H9 (cell line): ENCODE measurements at regions not wholly inside any gene's neighbourhood (a gene's known extent, or its start where the extent isn't known, plus 50 kb on each side); places are given as distances from the start of the nearest gene placed in this dataset.

Experiments used
- DNase-seq: peaks from one replicate; pipeline ENCODE4 v3.0.0-alpha.2; 2017
- H2AFZ ChIP-seq: one replicate; pipeline ENCODE4 v1.6.1; 2013; ENCODE audit warnings: mild to moderate bottlenecking, low read length, control low read depth, moderate library complexity
- H2AK5ac ChIP-seq: 2 replicates; pipeline ENCODE4 v1.6.1; 2013; ENCODE audit warnings: low read length, control low read depth, mixed read lengths; ENCODE audit not compliant: insufficient read length
- H2BK120ac ChIP-seq: one replicate; pipeline ENCODE4 v1.6.1; 2013; ENCODE audit warnings: low read depth, mild to moderate bottlenecking, low read length, control low read depth, inconsistent platforms; ENCODE audit not compliant: poor library complexity, severe bottlenecking
- H2BK12ac ChIP-seq: 2 replicates; pipeline ENCODE4 v1.6.1; 2013; ENCODE audit warnings: low read length, control low read depth, mixed read lengths, low read depth; ENCODE audit not compliant: insufficient read length
- H2BK15ac ChIP-seq: 2 replicates; pipeline ENCODE4 v1.6.1; 2013; ENCODE audit warnings: low read depth, low read length, control low read depth
- H2BK20ac ChIP-seq: one replicate; pipeline ENCODE4 v1.6.1; 2013; ENCODE audit warnings: low read depth, mild to moderate bottlenecking, low read length, control low read depth, inconsistent platforms; ENCODE audit not compliant: poor library complexity, severe bottlenecking
- H2BK5ac ChIP-seq: 2 replicates; pipeline ENCODE4 v1.6.1; 2013; ENCODE audit warnings: low read length, control low read depth, mixed read lengths; ENCODE audit not compliant: insufficient read length
- H3K14ac ChIP-seq: 2 replicates; pipeline ENCODE4 v1.6.1; 2013; ENCODE audit warnings: low read length, control low read depth; ENCODE audit not compliant: insufficient read depth
- H3K18ac ChIP-seq: 2 replicates; pipeline ENCODE4 v1.6.1; 2013; ENCODE audit warnings: low read depth, mild to moderate bottlenecking, mixed read lengths, low read length, control low read depth; ENCODE audit not compliant: insufficient read length
- H3K23ac ChIP-seq: 2 replicates; pipeline ENCODE4 v1.6.1; 2013; ENCODE audit warnings: low read length, control low read depth, mixed read lengths, low read depth; ENCODE audit not compliant: insufficient read length
- H3K23me2 ChIP-seq: 2 replicates; pipeline ENCODE4 v1.6.1; 2013; ENCODE audit warnings: low read depth, mild to moderate bottlenecking, mixed read lengths, low read length, control low read depth; ENCODE audit not compliant: insufficient read length, poor library complexity, severe bottlenecking
- H3K27ac ChIP-seq: 2 replicates; pipeline ENCODE4 v1.5.1; 2013; ENCODE audit warnings: low read length, control low read depth, mixed read lengths, low read depth; ENCODE audit not compliant: insufficient read length
- H3K27me3 ChIP-seq: 2 replicates; pipeline ENCODE4 v1.6.1; 2013; ENCODE audit warnings: low read length, control low read depth, inconsistent platforms; ENCODE audit not compliant: insufficient read depth
- H3K4ac ChIP-seq: 2 replicates; pipeline ENCODE4 v1.6.1; 2013; ENCODE audit warnings: low read depth, mild to moderate bottlenecking, control low read depth, inconsistent platforms, low read length, moderate library complexity
- H3K4me1 ChIP-seq: 2 replicates; pipeline ENCODE4 v1.6.1; 2013; ENCODE audit warnings: low read length, control low read depth, inconsistent platforms; ENCODE audit not compliant: insufficient read depth
- H3K4me2 ChIP-seq: 2 replicates; pipeline ENCODE4 v1.6.1; 2013; ENCODE audit warnings: low read length, control low read depth, mixed read lengths; ENCODE audit not compliant: insufficient read length, insufficient read depth
- H3K56ac ChIP-seq: 2 replicates; pipeline ENCODE4 v1.6.1; 2013; ENCODE audit warnings: low read depth, mild to moderate bottlenecking, mixed read lengths, low read length, control low read depth; ENCODE audit not compliant: insufficient read length
- H3K79me1 ChIP-seq: 2 replicates; pipeline ENCODE4 v1.6.1; 2013; ENCODE audit warnings: low read depth, mild to moderate bottlenecking, moderate library complexity, low read length, control low read depth, inconsistent platforms; ENCODE audit not compliant: insufficient read depth, poor library complexity, severe bottlenecking
- H3K79me2 ChIP-seq: 2 replicates; pipeline ENCODE4 v1.6.1; 2013; ENCODE audit warnings: low read length, control low read depth, inconsistent platforms; ENCODE audit not compliant: insufficient read depth
- H3K9ac ChIP-seq: 2 replicates; pipeline ENCODE4 v1.6.1; 2013; ENCODE audit warnings: low read length, control low read depth, mixed read lengths; ENCODE audit not compliant: insufficient read length; ENCODE audit errors: extremely low read depth
- H3K9me3 ChIP-seq: one replicate; pipeline ENCODE4 v1.6.1; 2013; ENCODE audit warnings: low read depth, low read length, inconsistent platforms; ENCODE audit not compliant: control insufficient read depth
- H3T11ph ChIP-seq: one replicate; pipeline ENCODE4 v1.6.1; 2013; ENCODE audit warnings: mild to moderate bottlenecking, low read length, control low read depth, inconsistent platforms
- H4K20me1 ChIP-seq: one replicate; pipeline ENCODE4 v1.6.1; 2013; ENCODE audit not compliant: control insufficient read depth, insufficient read length, insufficient read depth
- H4K5ac ChIP-seq: 2 replicates; pipeline ENCODE4 v1.6.1; 2013; ENCODE audit warnings: low read depth, mild to moderate bottlenecking, mixed read lengths, low read length, control low read depth; ENCODE audit not compliant: insufficient read length
- H4K8ac ChIP-seq: replicated peaks from 2 replicates; pipeline ENCODE4 v1.6.1; 2013; ENCODE audit warnings: low read length, control low read depth, mixed read lengths, low read depth; ENCODE audit not compliant: insufficient read length
- H4K91ac ChIP-seq: 2 replicates; pipeline ENCODE4 v1.6.1; 2013; ENCODE audit warnings: low read depth, mild to moderate bottlenecking, moderate library complexity, mixed read lengths, low read length, control low read depth; ENCODE audit not compliant: insufficient read length
- H3K27ac Mint-ChIP-seq, 3 experiments: 2 replicates in 2 of 3; 3 replicates in 1 of 3; pipeline ENCODE4 v1.8.0; 2020 to 2021; ENCODE audit warnings: mixed read lengths in 3 of 3, mild to moderate bottlenecking in 1 of 3, moderate library complexity in 1 of 3
- H3K27me3 Mint-ChIP-seq: 2 replicates; pipeline ENCODE4 v1.8.0; 2021; ENCODE audit warnings: low read depth, mild to moderate bottlenecking, moderate library complexity, mixed read lengths
- H3K36me3 Mint-ChIP-seq, 3 experiments: 2 replicates in 2 of 3; 3 replicates in 1 of 3; pipeline ENCODE4 v1.8.0; 2020 to 2021; ENCODE audit warnings: low read depth in 3 of 3, mixed read lengths in 3 of 3; ENCODE audit not compliant: insufficient read depth in 1 of 3
- H3K4me1 Mint-ChIP-seq, 2 experiments: 2 replicates each; pipeline ENCODE4 v1.8.0; 2020; ENCODE audit warnings: mixed read lengths in 2 of 2
- H3K4me3 Mint-ChIP-seq, 2 experiments: 2 replicates in 1 of 2; 3 replicates in 1 of 2; pipeline ENCODE4 v1.8.0; 2020 to 2021; ENCODE audit warnings: mild to moderate bottlenecking in 2 of 2, mixed read lengths in 2 of 2, moderate library complexity in 1 of 2
- H3K9me3 Mint-ChIP-seq, 2 experiments: 2 replicates in 1 of 2; 3 replicates in 1 of 2; pipeline ENCODE4 v1.8.0; 2020; ENCODE audit warnings: mild to moderate bottlenecking in 2 of 2, mixed read lengths in 2 of 2, moderate library complexity in 1 of 2
- CTCF ChIP-seq: fragments of 200-600 bp; sonication (generic); conservative IDR thresholded peaks from 3 replicates; pipeline ENCODE4 v1.8.0; 2021; ENCODE audit warnings: antibody characterized with exemption, mild to moderate bottlenecking
- WGBS: extraction: QIAGEN DNeasy Blood & Tissue Kit; methylation state at CpG from one replicate; pipeline ENCODE4 v1.1.7; 2013; ENCODE audit warnings: missing lambda C conversion rate, low lambda C conversion rate, mixed read lengths; ENCODE audit not compliant: insufficient read length; ENCODE audit errors: extremely low coverage; 5-methylcytosine and 5-hydroxymethylcytosine counted together

DNA sequence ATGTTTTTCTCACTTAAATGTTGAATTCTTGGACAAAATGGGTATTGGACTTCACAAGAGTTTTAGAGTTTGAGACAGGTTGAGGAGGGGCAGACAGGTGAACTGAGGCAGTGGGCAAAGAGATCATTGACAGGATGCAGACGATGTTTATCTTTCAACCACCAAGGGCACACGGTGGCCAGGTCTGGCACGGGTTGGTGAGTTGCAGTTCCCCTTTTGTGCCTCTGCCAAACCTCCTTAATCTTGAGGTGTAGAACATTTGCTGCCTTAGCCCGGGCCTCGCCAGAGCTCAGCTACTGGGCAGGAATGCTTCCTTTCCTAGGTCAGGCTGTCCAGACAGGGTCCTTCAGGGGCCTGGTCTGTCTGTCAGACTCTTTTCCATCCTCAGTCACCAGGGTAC is 567.4 kb upstream of the SOX9 start:
- Histone ChIP-seq H3K79me2 (no peaks in the 10 kb centered on the region), H3K23ac (no peak overlapping the region), H3K56ac (no peak overlapping the region), H3K18ac (no peak overlapping the region), H2AK5ac (no peak overlapping the region), H3K79me1 (no peaks in the 10 kb centered on the region), H3K27me3 (no peaks in the 10 kb centered on the region), H4K20me1 (no peaks in the 10 kb centered on the region), H2BK5ac (no peak overlapping the region), H2BK12ac (no peak overlapping the region), H2BK15ac (no peak overlapping the region), H3K14ac (no peak overlapping the region), H3K9me3 (no peaks in the 10 kb centered on the region), H3K4me2 (no peak overlapping the region), H3K4ac (no peak overlapping the region), H3K23me2 (no peaks in the 10 kb centered on the region), H4K91ac (no peak overlapping the region), H2BK120ac (no peak overlapping the region), H2BK20ac (no peak overlapping the region), H3K27ac (no peak overlapping the region), H3K9ac (no peak overlapping the region), H3T11ph (no peak overlapping the region), H3K4me1 (no peaks in the 10 kb centered on the region), H4K5ac (no peak overlapping the region), H2AFZ (no peak overlapping the region), H4K8ac (no peak overlapping the region)
- DNase-seq = no peak
- no CpG with 5 or more reads among the region's 5 CpGs for WGBS
- Mint-ChIP-seq H3K27me3 (no peaks in the 10 kb centered on the region), H3K4me3 (no peak overlapping the region), H3K4me1 (no peaks in the 10 kb centered on the region), H3K9me3 (no peaks in the 10 kb centered on the region), H3K36me3 (no peaks in the 10 kb centered on the region), H3K27ac (no peak overlapping the region)
- TF ChIP-seq CTCF = no peak
